ENCODE measurements at regions not wholly inside any gene's neighbourhood (a gene's known extent, or its start where the extent isn't known, plus 50 kb on each side); places are given as distances from the start of the nearest gene placed in this dataset.

- TF ChIP-seq CTCF (IDR thresholded peaks at IDR 0.05; ENCODE audit: poor library complexity) (no peak), EZH2 (IDR thresholded peaks at IDR 0.05; ENCODE audit: borderline replicate concordance) (no peak), EZH2phosphoT487 (IDR thresholded peaks at IDR 0.05; ENCODE audit: low read depth, severe bottlenecking, unreplicated experiment) (no peak)
Observed at GRCh38 chr2:43006834-43007543, 214.6 kb upstream of the HAAO start.
